ENCODE measurements at regions not wholly inside any gene's neighbourhood (a gene's known extent, or its start where the extent isn't known, plus 50 kb on each side); places are given as distances from the start of the nearest gene placed in this dataset.

- TF ChIP-seq CTCF (IDR thresholded peaks at IDR 0.05; ENCODE audit: insufficient read depth, low read length, poor library complexity, severe bottlenecking), result no peak
- TF ChIP-seq EZH2phosphoT487 (conservative IDR thresholded peaks at IDR 0.05; ENCODE audit: low read length), result no peak
Measured at GRCh38 chr20:21902391-21902790, 196.9 kb downstream of the PAX1 start.
